DMS 273 treated with DMSO at 0.1 percent for 48 hours (cell line): ENCODE measurements at regions not wholly inside any gene's neighbourhood (a gene's known extent, or its start where the extent isn't known, plus 50 kb on each side); places are given as distances from the start of the nearest gene placed in this dataset.

Experiments
- DNase-seq: peaks from one replicate; lab custom pipeline; 2025; lab: John Stamatoyannopoulos, UW

- no peak for DNase-seq
Observed at GRCh38 chr2:5751873-5752482, 59.8 kb downstream of the SOX11 start.

- DNase-seq: no peak
Observed at GRCh38 chr2:5756272-5756671, 64.1 kb downstream of the SOX11 start.

DNA sequence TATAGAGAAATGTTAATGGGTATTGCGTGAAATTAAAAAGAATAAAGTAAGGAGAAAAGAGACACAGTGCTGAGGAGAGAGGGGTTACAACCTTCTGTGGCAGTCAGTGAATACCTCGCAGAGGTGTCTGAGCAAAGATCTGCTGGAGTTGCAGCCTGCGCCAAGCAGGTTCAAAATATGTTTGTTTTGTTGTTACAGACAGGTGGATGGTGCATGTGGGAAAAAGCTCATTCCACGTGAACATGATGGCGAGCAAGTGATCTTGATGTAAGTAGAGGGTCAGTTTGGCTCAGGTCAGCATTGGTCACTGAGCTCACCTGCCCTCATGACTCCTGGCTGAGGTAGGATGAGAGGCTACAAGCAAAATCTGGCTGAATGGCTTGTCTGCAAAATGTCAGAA lies 66.2 kb downstream of the SOX11 start:
- no peak for DNase-seq

- DNase-seq: no peak
Observed at GRCh38 chr2:5759949-5760348, 67.8 kb downstream of the SOX11 start.

DNA sequence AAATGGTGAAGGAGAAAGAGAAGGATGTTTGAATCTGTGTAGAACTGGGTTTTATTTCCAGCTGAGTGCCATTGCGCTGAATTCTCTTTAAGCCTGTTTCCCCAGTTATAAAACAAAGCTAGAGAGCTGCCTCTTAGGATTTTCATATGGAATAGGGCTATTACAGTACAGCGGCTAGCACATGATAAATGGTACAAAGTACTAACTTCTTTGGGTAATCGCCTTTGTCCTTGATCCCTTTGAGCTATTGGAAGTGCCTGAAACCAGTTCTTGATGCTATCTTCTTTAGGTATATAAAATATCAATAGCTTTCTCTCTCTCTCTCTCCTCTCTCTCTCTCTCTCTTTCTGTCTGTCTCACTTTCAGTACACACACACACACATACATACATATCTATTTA lies 71.3 kb downstream of the SOX11 start:
- DNase-seq: no peak

DNA sequence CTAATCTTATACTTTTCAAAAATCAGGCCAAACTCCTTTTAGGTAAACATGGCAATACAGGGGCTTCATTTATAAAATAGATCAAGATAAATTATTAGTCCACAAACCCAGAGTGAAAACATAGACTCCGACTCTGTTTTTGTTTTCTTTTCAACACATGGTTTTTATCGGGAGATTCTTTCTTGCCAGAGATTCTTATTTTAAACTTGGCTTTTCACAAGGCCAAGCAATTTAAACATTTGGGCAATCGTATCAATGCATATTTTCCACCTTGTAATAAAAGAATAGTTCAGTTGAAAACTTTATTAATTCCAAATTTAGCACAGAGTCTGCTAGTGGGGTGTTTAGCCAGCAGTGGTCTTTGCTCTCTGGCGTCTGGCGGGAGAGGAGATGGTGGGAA lies 71.9 kb downstream of the SOX11 start:
- DNase-seq: no peak

- no peak for DNase-seq
Observed at GRCh38 chr2:5766056-5766455, 73.9 kb downstream of the SOX11 start.

- no peak for DNase-seq
Observed at GRCh38 chr2:5766561-5766960, 74.4 kb downstream of the SOX11 start.

DNA sequence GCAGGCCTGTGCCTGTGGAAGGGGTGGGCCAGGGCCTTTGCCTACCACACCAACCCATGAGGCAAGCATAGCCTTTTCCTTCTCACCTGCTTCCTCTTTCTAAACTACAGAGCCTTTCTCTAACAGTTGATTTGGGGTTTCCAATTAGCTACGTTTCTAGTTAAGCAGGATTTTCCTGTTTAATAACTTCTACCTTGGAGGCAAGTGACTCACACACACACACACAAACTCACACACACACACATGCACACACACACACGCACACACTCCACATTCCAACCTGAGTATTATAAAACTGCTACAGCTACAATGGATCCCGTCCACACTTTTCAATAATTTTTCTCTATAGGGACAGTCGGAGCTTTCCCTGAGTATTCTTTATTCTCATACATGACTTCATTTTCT lies 84.9 kb downstream of the SOX11 start:
- no peak for DNase-seq

DNA sequence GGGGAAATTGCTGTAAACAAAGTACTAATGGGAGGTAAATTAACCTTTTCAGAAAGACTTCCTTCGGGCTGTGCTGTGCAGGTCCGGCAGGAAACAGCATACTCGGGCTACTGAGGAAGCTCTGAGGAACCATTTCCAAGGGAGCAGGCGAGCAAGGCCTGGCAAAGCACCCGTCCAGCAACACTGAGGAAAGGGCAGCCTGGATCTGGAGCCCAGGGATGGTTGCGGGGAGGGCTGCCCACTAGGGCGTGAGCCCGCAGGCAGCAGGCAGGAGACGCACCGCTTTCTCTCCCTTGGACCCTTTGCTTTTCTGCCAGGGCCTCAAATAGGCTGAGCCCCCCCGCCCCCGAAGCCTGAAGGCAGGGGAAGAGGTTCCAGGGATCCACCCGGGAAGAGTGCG lies 89.5 kb downstream of the SOX11 start:
- DNase-seq: no peak

DNA sequence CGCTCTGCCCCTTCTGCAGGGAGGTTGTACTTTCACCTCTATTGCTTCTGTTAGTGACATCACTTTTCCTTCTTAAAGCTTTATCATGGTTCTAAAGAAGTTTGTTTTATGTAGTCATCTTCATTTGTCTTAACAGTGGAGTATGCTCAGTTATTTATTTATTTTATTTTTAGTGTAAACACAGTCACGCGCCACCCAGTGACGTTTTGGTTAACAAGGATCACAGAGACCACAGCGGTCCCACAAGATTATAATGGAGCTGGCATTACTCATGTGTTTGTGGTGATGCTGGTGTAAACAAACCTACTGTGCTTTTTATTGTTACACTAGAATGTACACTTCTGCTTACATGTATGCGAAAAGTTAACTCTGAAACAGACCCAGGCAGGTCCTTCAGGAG lies 89.9 kb downstream of the SOX11 start:
- DNase-seq: no peak

GRCh38 chr2:5788447-5788846 lies 96.3 kb downstream of the SOX11 start:
- no peak for DNase-seq

- no peak for DNase-seq
Observed at GRCh38 chr2:5791371-5791770, 99.2 kb downstream of the SOX11 start.

- no peak for DNase-seq
Observed at GRCh38 chr2:5794012-5794411, 101.8 kb downstream of the SOX11 start.

DNA sequence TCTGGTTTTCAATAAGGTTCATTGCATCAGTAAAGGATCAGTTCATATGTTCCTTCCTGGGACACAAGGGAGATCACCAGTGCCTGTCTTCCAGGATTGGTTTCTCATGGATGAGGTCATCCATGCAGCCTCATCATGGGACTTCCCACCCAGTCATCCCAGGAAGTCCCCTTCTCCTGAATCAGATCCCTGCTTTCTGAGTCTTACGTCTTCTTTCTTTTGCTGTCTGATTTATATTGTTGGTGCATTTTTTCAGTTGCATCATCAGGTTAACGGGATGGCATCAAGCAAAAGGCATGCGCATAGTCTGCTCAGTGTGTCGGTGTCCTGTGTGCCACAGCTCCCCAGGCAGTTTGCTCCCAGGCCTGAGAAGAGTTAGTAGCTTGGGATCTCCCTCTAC lies 105.9 kb downstream of the SOX11 start:
- no peak for DNase-seq

DNA sequence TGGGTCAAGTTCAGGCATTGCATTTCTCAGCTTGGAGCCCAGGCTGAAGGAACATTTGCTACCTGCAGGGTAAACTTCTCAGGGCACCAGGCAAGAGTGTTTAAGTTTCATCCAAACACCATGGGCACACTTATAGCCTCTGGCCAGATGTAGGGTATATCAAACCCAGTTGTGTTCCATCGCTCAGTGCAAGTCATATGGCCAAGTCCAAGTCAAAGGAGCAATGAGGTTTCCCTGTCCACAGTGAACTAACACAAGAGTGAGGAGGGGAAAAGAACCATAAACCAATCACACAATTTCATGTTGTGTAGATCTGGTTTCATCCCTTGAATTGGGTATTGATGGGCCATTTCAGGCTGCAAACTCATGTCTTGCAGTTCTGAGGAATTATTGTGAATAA lies 107.2 kb downstream of the SOX11 start:
- DNase-seq: no peak

- DNase-seq: no peak
Observed at GRCh38 chr2:5803547-5803946, 111.4 kb downstream of the SOX11 start.

DNA sequence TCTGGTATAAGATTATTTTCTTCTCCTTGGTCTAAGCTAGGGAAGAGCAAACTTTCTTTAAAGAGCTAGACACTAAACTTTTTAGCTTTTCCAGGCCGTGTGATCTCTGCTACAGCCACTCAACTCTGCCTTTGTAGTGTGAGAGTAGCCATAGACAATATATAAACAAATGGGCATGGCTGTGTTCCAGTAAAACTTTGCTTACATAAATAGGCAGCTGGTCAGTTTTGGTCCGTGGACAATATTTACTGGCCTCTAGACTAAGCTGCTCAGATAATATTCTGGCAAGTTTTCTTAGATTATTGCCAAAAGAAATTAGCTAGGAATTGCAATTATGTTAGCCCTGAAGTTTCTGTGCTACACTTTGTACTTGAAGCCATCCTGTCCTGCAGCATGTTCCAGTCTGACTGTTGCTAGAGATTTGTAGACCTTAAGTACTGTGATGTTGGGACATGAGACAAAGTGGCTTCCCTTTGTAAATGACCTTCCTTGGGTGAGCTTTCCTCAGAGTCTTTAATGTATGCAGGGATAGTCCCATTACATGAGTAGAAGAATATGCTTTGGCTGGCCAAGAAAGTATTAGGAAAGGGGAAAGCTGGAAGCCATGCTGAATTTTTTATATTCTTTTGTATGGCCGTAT lies 126.9 kb downstream of the SOX11 start:
- no peak for DNase-seq

GRCh38 chr2:5824126-5824525 lies 131.9 kb downstream of the SOX11 start:
- DNase-seq: no peak

- DNase-seq: no peak
Observed at GRCh38 chr2:5825686-5826085, 133.5 kb downstream of the SOX11 start.

DNA sequence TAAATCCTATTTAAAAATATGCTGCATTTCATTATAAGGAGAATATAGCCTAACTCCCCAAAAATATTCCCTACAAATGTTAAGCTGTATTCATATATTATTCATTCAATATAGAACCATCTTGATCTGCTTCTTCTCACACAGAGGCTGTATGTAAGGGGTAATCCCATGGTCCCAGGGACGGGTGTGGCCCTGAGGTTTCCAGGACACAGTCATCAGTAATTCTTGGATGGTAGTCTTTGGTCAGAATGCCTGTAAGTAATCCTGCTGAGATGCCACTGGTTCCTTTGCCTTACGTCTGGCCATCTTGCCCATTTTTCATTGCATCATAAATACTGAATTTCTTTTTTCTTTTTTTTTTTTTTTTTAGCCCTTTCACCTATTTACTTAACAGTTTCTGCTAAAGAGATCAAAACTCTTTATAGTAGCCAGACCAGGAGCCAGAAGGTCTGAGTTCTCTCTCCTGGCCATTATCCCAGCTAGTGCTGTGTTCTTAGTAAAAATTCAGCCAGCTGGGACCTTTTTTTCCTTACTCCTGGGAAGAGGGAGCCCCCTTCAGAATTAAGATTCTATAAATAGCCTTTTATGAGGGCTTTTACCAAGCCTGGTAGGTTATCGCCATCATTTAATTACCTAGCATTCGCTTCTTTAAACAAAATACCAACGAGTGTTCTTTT lies 134.9 kb downstream of the SOX11 start:
- DNase-seq: no peak

- DNase-seq: no peak
Observed at GRCh38 chr2:5834501-5834900, 142.3 kb downstream of the SOX11 start.

DNA sequence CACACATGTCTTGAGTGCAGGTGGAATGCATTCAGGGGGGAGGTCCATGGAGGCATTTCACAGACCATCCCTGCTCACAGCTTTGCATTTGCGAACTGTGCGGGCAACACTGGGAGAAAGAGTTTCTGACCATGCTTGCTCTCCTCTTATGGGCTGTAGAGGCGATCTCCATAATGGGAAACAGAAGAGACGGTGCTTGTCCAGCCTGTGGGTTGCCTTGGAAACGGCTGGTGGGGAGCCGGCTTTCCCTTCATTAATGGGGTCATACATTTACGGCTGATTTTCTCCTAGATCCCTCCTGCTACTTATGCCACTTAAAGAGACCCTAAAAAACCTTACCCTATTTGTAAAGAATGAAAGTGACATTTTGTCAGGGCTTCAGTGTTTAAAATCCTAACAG lies 147.4 kb downstream of the SOX11 start:
- no peak for DNase-seq

- no peak for DNase-seq
Observed at GRCh38 chr2:5841126-5841525, 148.9 kb downstream of the SOX11 start.
